Fibroblast of villous mesenchyme (primary cell): ENCODE measurements at regions not wholly inside any gene's neighbourhood (a gene's known extent, or its start where the extent isn't known, plus 50 kb on each side); places are given as distances from the start of the nearest gene placed in this dataset.

Experiments
- DNase-seq: peaks from one replicate; pipeline ENCODE4 v3.0.0-alpha.2; 2010; ENCODE audit warnings: low read depth
- H3K4me3 ChIP-seq: 2 replicates; pipeline ENCODE4 v1.5.1; 2011; ENCODE audit warnings: low read depth, mild to moderate bottlenecking, low read length
- CTCF ChIP-seq: IDR thresholded peaks from 2 replicates; pipeline ENCODE4 v1.5.1; 2012; ENCODE audit warnings: low read depth, mild to moderate bottlenecking, low read length; ENCODE audit not compliant: insufficient read depth

- no peak overlapping the region for H3K4me3 ChIP-seq
- TF ChIP-seq CTCF, result no peak
- DNase-seq, result no peak
Observed at GRCh38 chr6:69593706-69594105, 203.1 kb downstream of the LMBRD1 start.

- H3K4me3 ChIP-seq, result no peak overlapping the region
- TF ChIP-seq CTCF, result no peak
- DNase-seq, result no peak
Observed at GRCh38 chr6:69589626-69590025, 207.2 kb downstream of the LMBRD1 start.

- DNase-seq, result no peak
- no peak for TF ChIP-seq CTCF
- no peak overlapping the region for H3K4me3 ChIP-seq
Observed at GRCh38 chr6:69584913-69585729, 211.7 kb downstream of the LMBRD1 start.

- TF ChIP-seq CTCF, result no peak
- H3K4me3 ChIP-seq, result no peak overlapping the region
- DNase-seq, result no peak
Observed at GRCh38 chr6:69584536-69584912, 212.3 kb downstream of the LMBRD1 start.

- no peak for TF ChIP-seq CTCF
- H3K4me3 ChIP-seq, result no peak overlapping the region
- no peak for DNase-seq
Observed at GRCh38 chr6:69581581-69581980, 215.2 kb downstream of the LMBRD1 start.

GRCh38 chr6:69580706-69581105 is 216.1 kb downstream of the LMBRD1 start:
- no peak for DNase-seq
- H3K4me3 ChIP-seq, result no peak overlapping the region
- no peak for TF ChIP-seq CTCF
